Muscle of back (tissue), 3 donors: ENCODE measurements at regions not wholly inside any gene's neighbourhood (a gene's known extent, or its start where the extent isn't known, plus 50 kb on each side); places are given as distances from the start of the nearest gene placed in this dataset.

Experiments
- DNase-seq, 3 donors: peaks; one replicate each; pipeline versions ENCODE4 v3.0.0 to v3.0.0-alpha.2; 2013

- DNase-seq = peak in 1 of 3 donors; percentile 7
Observed at GRCh38 chr1:239731082-239731748, 344.8 kb downstream of the CHRM3 start.

DNA sequence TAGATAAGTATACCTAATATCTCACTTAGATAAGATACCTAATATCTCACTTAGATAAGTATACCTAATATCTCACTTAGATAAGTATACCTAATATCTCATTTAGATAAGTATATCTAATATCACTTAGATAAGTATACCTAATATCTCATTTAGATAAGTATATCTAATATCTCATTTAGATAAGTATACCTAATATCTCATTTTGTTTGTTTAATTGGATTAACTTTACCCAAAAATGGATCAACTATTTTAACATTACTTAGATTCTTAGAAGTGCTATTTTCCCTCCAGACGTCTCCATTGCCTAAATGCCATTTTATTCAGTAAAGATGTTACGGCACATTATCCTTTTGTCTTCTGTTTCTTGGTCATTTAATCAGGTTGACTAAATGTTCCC, 346.4 kb downstream of the CHRM3 start:
- DNase-seq = no peak

DNA sequence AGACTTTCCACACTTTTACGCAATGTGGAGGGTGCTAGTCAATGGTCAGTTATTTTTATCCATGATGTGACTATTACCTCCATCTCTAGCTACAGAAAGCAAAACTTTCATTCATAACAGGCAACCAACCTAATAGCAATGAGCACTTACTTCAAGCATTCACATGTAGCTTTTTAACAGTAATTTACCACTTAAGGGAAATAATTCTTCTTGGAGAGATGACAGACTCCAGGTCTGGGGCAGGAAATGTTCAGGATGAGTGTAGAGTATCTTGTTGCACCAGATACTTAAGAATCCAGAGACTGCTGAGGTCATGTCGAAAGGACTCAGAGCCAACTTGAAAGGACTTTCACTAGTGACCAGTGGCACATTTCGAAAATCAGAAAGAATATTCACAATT, 347.6 kb downstream of the CHRM3 start:
- no peak for DNase-seq

- DNase-seq = no peak
Observed at GRCh38 chr1:239735111-239735510, 348.7 kb downstream of the CHRM3 start.

- DNase-seq = no peak
Observed at GRCh38 chr1:239736479-239736878, 350.1 kb downstream of the CHRM3 start.

GRCh38 chr1:239739375-239739774, 352.3 kb upstream of the FMN2 start:
- no peak for DNase-seq

DNA sequence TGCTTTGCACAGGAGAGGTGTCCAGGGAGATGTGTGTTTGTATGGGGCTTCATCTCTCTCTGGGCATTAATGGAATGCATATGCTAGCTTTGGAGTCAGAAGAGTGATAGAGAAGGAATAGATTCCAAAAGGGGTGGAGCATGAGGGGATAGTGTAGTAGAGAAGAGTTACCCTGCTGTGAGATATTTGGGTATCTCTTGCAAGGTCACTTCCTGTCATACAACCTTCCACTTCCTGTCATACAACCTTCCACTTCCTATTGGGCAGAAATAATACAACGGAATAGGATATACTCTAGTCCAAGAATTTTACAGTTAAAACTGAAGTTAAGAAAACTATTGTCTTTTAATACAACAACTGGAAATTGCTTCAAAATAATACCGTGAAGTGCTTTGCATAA, 351.8 kb upstream of the FMN2 start:
- no peak for DNase-seq

DNA sequence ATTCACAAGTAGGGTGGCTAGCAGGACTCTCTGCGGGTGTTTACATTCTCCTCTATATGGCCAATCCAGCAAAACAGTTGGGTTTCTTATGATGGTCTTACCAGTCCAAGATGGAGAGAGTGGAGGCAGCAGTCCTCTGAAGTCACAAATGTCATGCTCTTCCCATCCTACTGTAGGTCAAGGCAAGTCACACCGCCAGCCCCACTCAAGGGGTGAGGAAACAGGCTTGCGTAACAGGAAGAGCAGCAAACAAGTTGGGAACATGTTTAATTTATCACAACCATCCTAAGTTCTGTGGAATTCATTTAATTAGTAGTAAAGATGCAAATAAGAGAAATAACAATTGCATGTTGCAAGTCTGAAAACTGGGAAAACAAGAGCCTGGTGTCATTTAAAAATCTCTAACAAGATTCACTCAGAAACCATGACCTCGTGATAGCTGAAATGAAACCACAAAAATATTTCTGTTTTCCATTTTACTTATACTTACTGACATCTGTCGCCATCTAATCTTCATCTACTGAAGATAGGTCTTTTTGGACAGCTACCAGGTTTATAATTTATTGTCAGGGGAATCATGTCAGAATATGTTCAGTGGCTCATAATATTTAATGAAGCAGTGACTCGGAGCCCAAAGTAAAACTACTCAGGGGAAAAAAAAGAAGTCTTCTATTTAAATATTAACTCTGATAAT, 349.1 kb upstream of the FMN2 start:
- DNase-seq = no peak

DNA sequence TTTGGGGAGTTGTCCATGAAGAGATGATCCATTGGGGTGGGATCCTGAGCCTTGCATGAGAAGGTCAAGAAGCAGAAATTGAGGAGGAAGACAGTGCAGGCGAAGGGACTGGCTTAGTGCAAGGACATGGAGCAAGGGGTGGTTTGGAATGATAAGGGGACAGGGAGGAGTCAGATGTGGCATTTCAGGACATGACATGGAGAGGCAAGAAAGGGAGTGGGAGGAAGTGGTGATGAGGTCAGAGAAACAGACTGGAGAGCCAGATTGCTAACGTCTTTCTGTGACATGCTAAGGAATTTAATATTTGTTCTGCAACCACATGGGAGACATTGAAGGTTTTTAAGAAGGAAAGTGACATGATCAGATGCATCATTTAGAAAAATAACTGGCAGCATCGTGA, 346.8 kb upstream of the FMN2 start:
- no peak for DNase-seq

GRCh38 chr1:239755107-239755912, 336.4 kb upstream of the FMN2 start:
- DNase-seq = no peak

DNA sequence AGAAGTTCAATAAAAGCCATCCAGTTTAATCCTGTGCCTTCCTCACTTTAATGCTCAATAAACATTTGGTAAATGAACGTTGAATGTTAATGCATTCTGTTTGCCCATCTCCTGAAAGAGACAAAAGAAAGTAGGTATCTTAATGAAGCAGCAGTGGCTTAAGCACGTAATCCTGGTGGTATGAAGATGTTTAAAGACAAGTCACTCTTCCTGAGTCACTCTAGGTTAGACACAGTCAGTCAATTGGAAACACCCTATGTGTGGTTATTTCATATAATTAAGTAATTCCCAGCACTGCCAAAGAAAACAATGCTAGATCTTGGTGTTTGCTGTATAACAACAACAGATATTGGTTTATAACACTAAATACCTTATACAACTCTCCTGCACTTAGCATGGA, 334.0 kb upstream of the FMN2 start:
- DNase-seq = no peak

DNA sequence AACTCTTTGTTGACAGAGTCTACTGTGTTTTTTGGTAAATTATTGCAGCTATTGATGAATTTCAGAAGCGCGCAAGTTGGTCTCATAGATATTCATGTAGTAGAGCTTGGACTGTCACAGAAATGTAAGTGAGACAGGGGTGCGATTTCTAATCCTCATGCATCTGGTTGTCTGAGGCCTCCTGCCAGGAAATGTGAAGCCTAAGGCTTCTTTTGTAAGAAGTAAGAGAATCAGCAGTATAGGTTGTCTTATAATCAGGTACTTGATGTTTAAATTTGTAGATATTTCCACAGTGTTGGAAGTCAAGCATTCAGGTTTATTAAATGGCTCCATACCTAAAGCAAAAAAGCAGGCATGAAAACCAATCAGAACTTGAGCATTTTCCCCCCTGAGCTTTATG, 332.9 kb upstream of the FMN2 start:
- no peak for DNase-seq

- DNase-seq = no peak
Observed at GRCh38 chr1:239761509-239761908, 330.2 kb upstream of the FMN2 start.

GRCh38 chr1:239763850-239764249, 327.8 kb upstream of the FMN2 start:
- DNase-seq = no peak

DNA sequence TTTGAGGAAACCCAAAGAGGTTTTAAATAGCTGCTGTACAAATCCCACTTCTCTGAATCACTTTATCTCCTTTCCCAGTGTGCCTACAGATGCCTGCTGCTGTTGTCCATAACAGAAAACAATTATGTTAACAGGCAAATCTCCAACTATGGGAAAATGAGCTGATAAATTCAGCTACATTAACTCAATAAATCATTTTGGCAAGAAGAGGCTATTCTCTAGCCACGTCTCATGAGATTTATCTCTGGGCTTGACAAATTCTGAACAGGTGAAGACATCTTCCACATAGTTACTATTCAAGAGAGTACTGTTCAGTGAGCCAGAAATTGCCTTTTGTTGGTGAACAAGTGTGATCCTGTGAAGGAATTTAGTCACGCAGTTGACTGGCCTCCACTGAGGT, 327.1 kb upstream of the FMN2 start:
- no peak for DNase-seq

DNA sequence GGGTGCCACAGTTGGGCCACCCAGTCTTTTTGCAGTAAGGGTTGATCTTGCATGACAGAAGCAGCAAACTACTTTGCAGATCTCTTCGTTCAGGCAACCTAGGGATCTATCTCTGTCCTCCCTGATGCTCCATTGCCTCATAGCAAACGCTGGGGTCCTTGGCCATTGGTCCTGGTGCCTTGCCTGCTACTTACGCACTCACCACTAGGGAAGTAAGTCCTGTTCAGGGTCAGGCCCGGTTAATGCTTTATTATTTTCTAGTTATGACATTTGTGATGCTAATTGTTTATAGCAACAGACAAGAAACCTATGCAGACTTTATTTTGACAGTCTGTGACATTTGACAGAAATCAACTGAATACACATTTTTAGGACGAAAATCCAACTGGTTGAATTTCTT, 326.5 kb upstream of the FMN2 start:
- DNase-seq = no peak

- no peak for DNase-seq
Observed at GRCh38 chr1:239771550-239771949, 320.1 kb upstream of the FMN2 start.

GRCh38 chr1:239772446-239772845, 319.2 kb upstream of the FMN2 start:
- DNase-seq = no peak

- DNase-seq = no peak
Observed at GRCh38 chr1:239775466-239775865, 316.2 kb upstream of the FMN2 start.

- peak in 2 of 3 donors; percentile 16 to 29 for DNase-seq
Observed at GRCh38 chr1:239778208-239778813, 313.4 kb upstream of the FMN2 start.

DNA sequence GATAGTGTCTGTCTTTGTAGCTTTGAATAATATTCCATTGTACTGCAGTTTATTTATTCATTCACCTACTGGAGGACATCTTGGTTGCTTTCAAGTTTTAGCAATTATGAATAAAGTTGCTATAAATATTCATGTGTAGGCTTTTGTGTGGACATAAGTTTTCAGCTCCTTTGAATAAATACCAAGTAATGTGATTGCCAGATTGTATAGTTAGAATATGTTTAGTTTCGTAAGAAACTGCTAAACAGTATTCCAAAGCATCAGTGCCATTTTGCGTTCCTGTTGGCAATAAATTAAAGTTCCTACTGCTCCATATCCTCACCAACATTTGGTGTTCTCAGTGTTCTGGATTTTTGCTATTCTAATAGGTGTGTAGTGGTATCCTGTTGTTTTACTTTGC, 311.7 kb upstream of the FMN2 start:
- no peak for DNase-seq

- no peak for DNase-seq
Observed at GRCh38 chr1:239784896-239785295, 306.8 kb upstream of the FMN2 start.

- DNase-seq = no peak
Observed at GRCh38 chr1:239785576-239785975, 306.1 kb upstream of the FMN2 start.
